K562 (cell line): ENCODE measurements at regions not wholly inside any gene's neighbourhood (a gene's known extent, or its start where the extent isn't known, plus 50 kb on each side); places are given as distances from the start of the nearest gene placed in this dataset.

Source experiments
- ATAC-seq: fragments of 200-7000 bp; cut with Tn5 transposase; 3 replicates; pipeline ENCODE4 v1.9.1; 2020; ENCODE audit warnings: moderate library complexity
- BruUV-seq: library from RNA; stranded (reverse); fragments of 400-500 nt; replicated peaks from 2 replicates; lab custom pipeline; 2021; lab: Mats Ljungman, UMichigan
- CTCF ChIA-PET: fragments of 300-600 bp; formaldehyde crosslinking; extraction: SDS; loops from one replicate; lab custom pipeline; 2021; ENCODE audit warnings: low intra/inter-chr PET ratio; lab: Yijun Ruan, JAX
- POLR2A ChIA-PET: fragments of 300-600, 350-650 bp; sonication (Branson Sonifier 250); formaldehyde crosslinking; extraction: SDS; loops from one replicate; lab custom pipeline; 2021; ENCODE audit warnings: antibody characterized with exemption, inconsistent platforms; lab: Yijun Ruan, JAX
- DNase-seq, 4 experiments: peaks; one replicate each; pipeline versions ENCODE4 v3.0.0 to v3.0.0-alpha.2; 2011 to 2018; ENCODE audit warnings: low spot score in 3 of 4, mixed read lengths in 3 of 4; ENCODE audit errors: extremely low read depth in 1 of 4
- FAIRE-seq: peaks from 2 replicates; lab custom pipeline; 2011; peaks lifted over from hg19 to GRCh38; lab: Jason Lieb, UNC
- H2AFZ ChIP-seq: 2 replicates; pipeline ENCODE4 v1.6.0; 2011; ENCODE audit warnings: low read depth, low read length, control low read depth, inconsistent platforms
- H3K27ac ChIP-seq: fragments of 200-600 bp; 3 replicates; pipeline ENCODE4 v1.8.0; 2011; ENCODE audit warnings: low read depth, mild to moderate bottlenecking, control low read depth, inconsistent platforms, low read length, moderate library complexity, mixed read lengths; ENCODE audit errors: extremely low read depth
- H3K27me3 ChIP-seq, 2 experiments: fragments of 300-600 bp in 1 of 2; 2 replicates in 1 of 2; 3 replicates in 1 of 2; pipeline versions ENCODE4 v1.6.0 to v1.8.0; 2011; ENCODE audit warnings: inconsistent platforms in 2 of 2, low read length in 2 of 2, mild to moderate bottlenecking in 1 of 2, mixed read lengths in 1 of 2, moderate library complexity in 1 of 2; ENCODE audit not compliant: control insufficient read depth in 2 of 2, insufficient read depth in 2 of 2
- H3K36me3 ChIP-seq: fragments of 300-600 bp; 3 replicates; pipeline ENCODE4 v1.8.0; 2011; ENCODE audit warnings: mild to moderate bottlenecking, low read length, inconsistent platforms; ENCODE audit not compliant: control insufficient read depth, insufficient read depth
- H3K4me1 ChIP-seq, 2 experiments: fragments of 200-600 bp in 1 of 2; replicated peaks in 1 of 2; 2 replicates in 1 of 2; 3 replicates in 1 of 2; pipeline versions ENCODE4 v1.5.1 to v1.8.0; 2011; ENCODE audit warnings: inconsistent platforms in 2 of 2, low read length in 2 of 2, mild to moderate bottlenecking in 1 of 2, mixed read lengths in 1 of 2, moderate library complexity in 1 of 2; ENCODE audit not compliant: control insufficient read depth in 2 of 2, insufficient read depth in 2 of 2
- H3K4me2 ChIP-seq: 2 replicates; pipeline ENCODE4 v1.6.1; 2011; ENCODE audit warnings: low read length, control low read depth, inconsistent platforms, mixed read lengths; ENCODE audit not compliant: insufficient read depth
- H3K4me3 ChIP-seq: fragments of 200-600 bp; sonication (generic), shearing (Covaris generic); 2 replicates; pipeline ENCODE4 v1.5.1; 2016; ENCODE audit warnings: control low read depth, inconsistent platforms
- H3K79me2 ChIP-seq: fragments of 200-600 bp; 3 replicates; pipeline ENCODE4 v1.8.0; 2011; ENCODE audit warnings: low read length, inconsistent platforms; ENCODE audit not compliant: control insufficient read depth, insufficient read depth
- H3K9ac ChIP-seq, 2 experiments: 2 replicates each; pipeline versions ENCODE4 v1.6.0 to v1.6.1; 2011; ENCODE audit warnings: low read depth in 2 of 2, low read length in 2 of 2, control low read depth in 1 of 2, inconsistent platforms in 1 of 2, mild to moderate bottlenecking in 1 of 2, mixed read lengths in 1 of 2; ENCODE audit not compliant: insufficient read depth in 1 of 2
- H3K9me1 ChIP-seq: one replicate; pipeline ENCODE4 v1.6.0; 2011; ENCODE audit warnings: inconsistent platforms, mild to moderate bottlenecking, low read length, moderate library complexity; ENCODE audit not compliant: control insufficient read depth, insufficient read depth
- H3K9me3 ChIP-seq: replicated peaks from 2 replicates; pipeline ENCODE4 v1.5.1; 2011; ENCODE audit warnings: low read depth, low read length, inconsistent platforms; ENCODE audit not compliant: control insufficient read depth, insufficient read depth
- H4K20me1 ChIP-seq: replicated peaks from 2 replicates; pipeline ENCODE4 v1.6.1; 2011; ENCODE audit warnings: low read length, inconsistent platforms, mixed read lengths; ENCODE audit not compliant: control insufficient read depth, insufficient read depth
- ELF1 ChIP-seq: fragments of 200-800 bp; sonication (Bioruptor generic); IDR thresholded peaks from 2 replicates; pipeline ENCODE4 v1.6.1; 2016; ENCODE audit warnings: missing genetic modification characterization, missing compliant biosample characterization
- EP400 ChIP-seq: fragments of 450-650 bp; IDR thresholded peaks from 2 replicates; pipeline ENCODE4 v1.6.1; 2017; ENCODE audit warnings: antibody characterized with exemption, mild to moderate bottlenecking, moderate library complexity
- ETV6 ChIP-seq, 3 experiments: fragments of 150-350 bp in 1 of 3; sonication (generic) in 1 of 3; formaldehyde crosslinking in 1 of 3; IDR thresholded peaks; 2 replicates each; pipeline versions ENCODE4 v1.6.1 to v1.8.0; 2014 to 2022; ENCODE audit warnings: borderline replicate concordance in 2 of 3, low read depth in 2 of 3, antibody characterized with exemption in 1 of 3, low read length in 1 of 3, mild to moderate bottlenecking in 1 of 3, missing genetic modification reagents in 1 of 3
- FOXJ2 ChIP-seq: fragments of 200-800 bp; sonication (Bioruptor generic); IDR thresholded peaks from 2 replicates; pipeline ENCODE4 v1.6.1; 2016; ENCODE audit warnings: missing genetic modification characterization, missing compliant biosample characterization
- POLR2AphosphoS2 ChIP-seq: IDR thresholded peaks from 2 replicates; pipeline ENCODE4 v1.6.1; 2012; ENCODE audit warnings: low read length, improper control_type of control experiment
- SIN3A ChIP-seq, 2 experiments: fragments of 150-350 bp in 1 of 2; IDR thresholded peaks; 2 replicates each; pipeline ENCODE4 v1.6.1; 2011 to 2016; ENCODE audit warnings: borderline replicate concordance in 2 of 2, low read depth in 2 of 2, low read length in 2 of 2, mild to moderate bottlenecking in 2 of 2, moderate library complexity in 2 of 2; ENCODE audit not compliant: control insufficient read depth in 1 of 2
- ZNF121 ChIP-seq: sonication (generic); formaldehyde crosslinking; conservative IDR thresholded peaks from 2 replicates; pipeline ENCODE4 v1.8.0; 2022; ENCODE audit warnings: missing genetic modification reagents
- ZNF282 ChIP-seq: sonication (generic); formaldehyde crosslinking; IDR thresholded peaks from 2 replicates; pipeline ENCODE4 v1.8.1; 2023; ENCODE audit warnings: missing genetic modification reagents
- ZNF354B ChIP-seq: fragments of 250-450 bp; sonication (Bioruptor Pico); IDR thresholded peaks from 2 replicates; pipeline ENCODE4 v1.4.0; 2020
- in situ Hi-C: fragments of 300-500 bp; cut with MboI; formaldehyde crosslinking; loops from 4 replicates; pipeline ENCODE4 v1.15.0; 2018; ENCODE audit warnings: inconsistent platforms, mixed read lengths
- intact Hi-C: fragments of 100-400 bp; cut with micrococcal nuclease; formaldehyde crosslinking; loops from 2 replicates; pipeline ENCODE4 v1.14.2; 2022
- TF ChIP-seq, protein P1 (sequence below): fragments of 450-650 bp; formaldehyde crosslinking; IDR thresholded peaks from 2 replicates; pipeline ENCODE4 v1.4.0; 2020; ENCODE audit warnings: mild to moderate bottlenecking, moderate library complexity
- TF ChIP-seq, protein P2 (sequence below): fragments of 200-800 bp; sonication (Bioruptor generic); IDR thresholded peaks from 2 replicates; pipeline ENCODE4 v1.6.1; 2017; ENCODE audit warnings: missing genetic modification characterization, missing compliant biosample characterization

DNA sequence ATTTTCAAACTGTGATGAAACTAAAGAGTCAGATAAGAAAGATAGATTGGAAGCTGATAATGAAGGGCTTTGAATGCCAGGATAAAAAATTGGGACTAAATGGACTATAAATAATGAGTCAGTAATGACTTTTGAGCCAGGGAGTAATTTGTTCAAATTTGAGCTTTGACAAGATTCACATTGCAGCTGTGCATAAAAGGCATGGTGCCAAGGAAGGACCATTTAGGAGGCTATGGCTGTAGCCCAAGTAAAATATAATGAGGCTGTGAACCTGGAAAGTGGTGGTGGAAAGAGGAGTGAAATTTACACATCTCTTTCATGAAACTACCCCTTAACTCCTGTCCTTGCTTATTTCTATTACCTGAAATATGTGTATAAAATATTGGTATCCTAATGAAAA, 218.5 kb downstream of the SLC6A15 start:
- H2AFZ ChIP-seq, result no peak overlapping the region
- H3K9ac ChIP-seq, result no peak overlapping the region
- no peak for FAIRE-seq
- no peak overlapping the region for H3K4me3 ChIP-seq
- CTCF ChIA-PET, result no interaction called here
- POLR2A ChIA-PET, result no interaction called here
- no peaks in the 10 kb centered on the region for H3K4me1 ChIP-seq
- no peaks in the 10 kb centered on the region for H3K9me3 ChIP-seq
- H4K20me1 ChIP-seq, result no peaks in the 10 kb centered on the region
- BruUV-seq, result no TSS peak
- in situ Hi-C loops (no loop called here), intact Hi-C loops (no loop called here)
- DNase-seq, result no peak
- no peak overlapping the region for H3K27ac ChIP-seq
- no peaks in the 10 kb centered on the region for H3K9me1 ChIP-seq
- no peaks in the 10 kb centered on the region for H3K27me3 ChIP-seq
- no peak overlapping the region for H3K4me2 ChIP-seq
- TF ChIP-seq ZNF282 (CRISPR knock-in tag) (no peak), ZNF121 (CRISPR knock-in tag) (no peak), EP400 (no peak), SIN3A (IDR thresholded peaks at IDR 0.05; ENCODE audit: borderline replicate concordance in 2 of 2, control insufficient read depth in 1 of 2, low read depth in 2 of 2, low read length in 2 of 2) (no peak), ELF1 (tag) (no peak)
- TF ChIP-seq, protein P1, sequence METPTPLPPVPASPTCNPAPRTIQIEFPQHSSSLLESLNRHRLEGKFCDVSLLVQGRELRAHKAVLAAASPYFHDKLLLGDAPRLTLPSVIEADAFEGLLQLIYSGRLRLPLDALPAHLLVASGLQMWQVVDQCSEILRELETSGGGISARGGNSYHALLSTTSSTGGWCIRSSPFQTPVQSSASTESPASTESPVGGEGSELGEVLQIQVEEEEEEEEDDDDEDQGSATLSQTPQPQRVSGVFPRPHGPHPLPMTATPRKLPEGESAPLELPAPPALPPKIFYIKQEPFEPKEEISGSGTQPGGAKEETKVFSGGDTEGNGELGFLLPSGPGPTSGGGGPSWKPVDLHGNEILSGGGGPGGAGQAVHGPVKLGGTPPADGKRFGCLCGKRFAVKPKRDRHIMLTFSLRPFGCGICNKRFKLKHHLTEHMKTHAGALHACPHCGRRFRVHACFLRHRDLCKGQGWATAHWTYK (CRISPR knock-in tag), result no peak
- H3K79me2 ChIP-seq, result no peaks in the 10 kb centered on the region
- no peaks in the 10 kb centered on the region for H3K36me3 ChIP-seq
- no peak for ATAC-seq

DNA sequence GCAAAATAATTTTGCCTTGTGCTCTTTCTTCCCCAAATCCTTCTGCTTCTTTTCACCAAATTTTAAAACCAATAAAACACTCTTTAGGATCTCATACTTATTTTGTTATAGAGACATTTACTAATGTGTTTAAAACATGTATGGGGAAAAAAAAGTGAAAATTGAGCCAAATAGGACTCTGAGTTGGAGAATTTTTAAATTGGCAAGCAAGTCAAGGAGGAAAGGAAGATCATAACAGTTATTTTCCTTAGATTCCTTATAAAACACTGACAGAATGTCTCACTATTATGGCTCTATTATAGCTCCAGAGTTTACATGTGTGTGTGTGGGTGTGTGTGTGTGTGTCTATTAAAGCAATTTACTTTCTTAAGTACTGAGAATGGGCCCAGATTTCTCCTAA, 220.5 kb downstream of the SLC6A15 start:
- H2AFZ ChIP-seq, result no peak overlapping the region
- no peak overlapping the region for H3K4me2 ChIP-seq
- DNase-seq (no peak), ATAC-seq (no peak), FAIRE-seq (no peak)
- ChIA-PET POLR2A (no interaction called here), CTCF (no interaction called here)
- no peaks in the 10 kb centered on the region for H3K27me3 ChIP-seq
- H3K9me3 ChIP-seq, result no peaks in the 10 kb centered on the region
- no peaks in the 10 kb centered on the region for H3K9me1 ChIP-seq
- no TSS peak for BruUV-seq
- TF ChIP-seq FOXJ2 (tag) (no peak), ZNF354B (CRISPR knock-in tag) (no peak), POLR2AphosphoS2 (no peak), ETV6 (IDR thresholded peaks at IDR 0.05; ENCODE audit: borderline replicate concordance in 1 of 2, low read depth in 2 of 2, low read length in 1 of 2) (no peak), ETV6 (CRISPR knock-in tag; IDR thresholded peaks at IDR 0.05; ENCODE audit: borderline replicate concordance) (no peak)
- TF ChIP-seq, protein P2, sequence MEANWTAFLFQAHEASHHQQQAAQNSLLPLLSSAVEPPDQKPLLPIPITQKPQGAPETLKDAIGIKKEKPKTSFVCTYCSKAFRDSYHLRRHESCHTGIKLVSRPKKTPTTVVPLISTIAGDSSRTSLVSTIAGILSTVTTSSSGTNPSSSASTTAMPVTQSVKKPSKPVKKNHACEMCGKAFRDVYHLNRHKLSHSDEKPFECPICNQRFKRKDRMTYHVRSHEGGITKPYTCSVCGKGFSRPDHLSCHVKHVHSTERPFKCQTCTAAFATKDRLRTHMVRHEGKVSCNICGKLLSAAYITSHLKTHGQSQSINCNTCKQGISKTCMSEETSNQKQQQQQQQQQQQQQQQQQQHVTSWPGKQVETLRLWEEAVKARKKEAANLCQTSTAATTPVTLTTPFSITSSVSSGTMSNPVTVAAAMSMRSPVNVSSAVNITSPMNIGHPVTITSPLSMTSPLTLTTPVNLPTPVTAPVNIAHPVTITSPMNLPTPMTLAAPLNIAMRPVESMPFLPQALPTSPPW (CRISPR knock-in tag), result no peak
- H3K4me1 ChIP-seq, result no peaks in the 10 kb centered on the region
- no peaks in the 10 kb centered on the region for H3K36me3 ChIP-seq
- no peak overlapping the region for H3K9ac ChIP-seq
- H3K4me3 ChIP-seq, result no peak overlapping the region
- no peak overlapping the region for H3K27ac ChIP-seq
- intact Hi-C loops, result no loop called here
- H4K20me1 ChIP-seq, result no peaks in the 10 kb centered on the region
- no peaks in the 10 kb centered on the region for H3K79me2 ChIP-seq
- in situ Hi-C loops, result no loop called here
